ENCODE measurements at regions not wholly inside any gene's neighbourhood (a gene's known extent, or its start where the extent isn't known, plus 50 kb on each side); places are given as distances from the start of the nearest gene placed in this dataset.

- DNase-seq (ENCODE audit: low read depth) = no peak
These were observed 1430.4 kb upstream of the TENM3 start for GRCh38 chr4:180812783-180813182.

- DNase-seq (ENCODE audit: low read depth) = no peak
These were observed 1428.3 kb upstream of the TENM3 start for GRCh38 chr4:180814875-180815417.

- DNase-seq (ENCODE audit: low read depth) = no peak
These were observed 1425.7 kb upstream of the TENM3 start for GRCh38 chr4:180817529-180817928.

GRCh38 chr4:180823108-180823507, 1420.1 kb upstream of the TENM3 start:
- DNase-seq (ENCODE audit: low read depth) = no peak

GRCh38 chr4:180827232-180828009, 1415.8 kb upstream of the TENM3 start:
- DNase-seq (ENCODE audit: low read depth) = peak; percentile 14

GRCh38 chr4:180828455-180829018, 1414.7 kb upstream of the TENM3 start:
- DNase-seq (ENCODE audit: low read depth) = peak; percentile 56

GRCh38 chr4:180832073-180832472, 1411.1 kb upstream of the TENM3 start:
- DNase-seq (ENCODE audit: low read depth) = no peak

- DNase-seq (ENCODE audit: low read depth) = no peak
These were observed 1403.1 kb upstream of the TENM3 start for GRCh38 chr4:180840142-180840541.

GRCh38 chr4:180850318-180850940, 1392.8 kb upstream of the TENM3 start:
- DNase-seq (ENCODE audit: low read depth) = no peak

- DNase-seq (ENCODE audit: low read depth) = no peak
These were observed 1390.5 kb upstream of the TENM3 start for GRCh38 chr4:180852738-180853137.

GRCh38 chr4:180855184-180855583, 1388.0 kb upstream of the TENM3 start:
- DNase-seq (ENCODE audit: low read depth) = no peak

- DNase-seq (ENCODE audit: low read depth) = no peak
These were observed 1383.0 kb upstream of the TENM3 start for GRCh38 chr4:180860089-180860720.

- no peak for DNase-seq (ENCODE audit: low read depth)
These were observed 1381.6 kb upstream of the TENM3 start for GRCh38 chr4:180861651-180862050.

GRCh38 chr4:180866933-180867643, 1376.1 kb upstream of the TENM3 start:
- DNase-seq (ENCODE audit: low read depth) = no peak

- no peak for DNase-seq (ENCODE audit: low read depth)
These were observed 1372.6 kb upstream of the TENM3 start for GRCh38 chr4:180870623-180871022.

GRCh38 chr4:180898305-180898704, 1344.9 kb upstream of the TENM3 start:
- no peak for DNase-seq (ENCODE audit: low read depth)

- no peak for DNase-seq (ENCODE audit: low read depth)
These were observed 1342.4 kb upstream of the TENM3 start for GRCh38 chr4:180900781-180901180.

- no peak for DNase-seq (ENCODE audit: low read depth)
These were observed 1333.9 kb upstream of the TENM3 start for GRCh38 chr4:180909279-180909678.

GRCh38 chr4:180913750-180914149, 1329.5 kb upstream of the TENM3 start:
- peak; percentile 80 for DNase-seq (ENCODE audit: low read depth)

- DNase-seq (ENCODE audit: low read depth) = peak; percentile 47
These were observed 1319.7 kb upstream of the TENM3 start for GRCh38 chr4:180923486-180923885.

- DNase-seq (ENCODE audit: low read depth) = no peak
These were observed 1317.4 kb upstream of the TENM3 start for GRCh38 chr4:180925805-180926204.

GRCh38 chr4:180926277-180926676, 1316.9 kb upstream of the TENM3 start:
- no peak for DNase-seq (ENCODE audit: low read depth)

Measured in stromal cell of bone marrow (primary cell).